HG03520 (cell line): ENCODE measurements at regions not wholly inside any gene's neighbourhood (a gene's known extent, or its start where the extent isn't known, plus 50 kb on each side); places are given as distances from the start of the nearest gene placed in this dataset.
A peak's percentile ranks its signal among the peaks of the same experiment; 100 is the strongest.
"Not testable (repeated sequence)": the region's sequence is repeated elsewhere in the genome, so short reads cannot be mapped to it uniquely, and the experiment has no call there.

Experiments
- ATAC-seq: cut with Tn5 transposase; IDR thresholded peaks from one replicate; pipeline ENCODE4 v1.9.1; 2021; ENCODE audit warnings: mild to moderate bottlenecking, moderate library complexity; ENCODE audit not compliant: unreplicated experiment

GRCh38 chr4:108465886-108466500, 154.4 kb upstream of the RPL34 start:
- no peak for ATAC-seq

- no peak for ATAC-seq
These were observed 161.7 kb upstream of the RPL34 start for GRCh38 chr4:108458681-108459080.

- ATAC-seq: no peak
These were observed 166.1 kb upstream of the RPL34 start for GRCh38 chr4:108454227-108454626.

DNA sequence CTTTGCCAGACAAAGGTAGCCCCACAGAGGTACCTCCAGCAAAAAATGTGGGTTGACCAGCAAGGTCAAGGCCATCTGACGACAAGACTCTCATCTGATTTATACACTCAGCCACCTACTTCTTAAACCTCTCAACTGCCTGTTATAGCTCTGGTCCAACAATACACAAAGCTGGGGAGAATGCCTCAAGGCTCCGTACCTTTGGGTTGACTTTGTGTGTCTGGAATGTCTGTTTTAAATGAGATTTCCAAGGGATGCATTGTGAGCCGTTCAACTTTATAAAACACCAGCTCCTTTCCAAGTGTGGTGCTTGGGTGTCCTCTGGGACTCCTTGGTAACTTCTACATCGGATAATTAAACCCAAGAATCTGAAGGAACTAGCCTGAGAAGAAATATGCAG, 167.0 kb upstream of the RPL34 start:
- no peak for ATAC-seq

DNA sequence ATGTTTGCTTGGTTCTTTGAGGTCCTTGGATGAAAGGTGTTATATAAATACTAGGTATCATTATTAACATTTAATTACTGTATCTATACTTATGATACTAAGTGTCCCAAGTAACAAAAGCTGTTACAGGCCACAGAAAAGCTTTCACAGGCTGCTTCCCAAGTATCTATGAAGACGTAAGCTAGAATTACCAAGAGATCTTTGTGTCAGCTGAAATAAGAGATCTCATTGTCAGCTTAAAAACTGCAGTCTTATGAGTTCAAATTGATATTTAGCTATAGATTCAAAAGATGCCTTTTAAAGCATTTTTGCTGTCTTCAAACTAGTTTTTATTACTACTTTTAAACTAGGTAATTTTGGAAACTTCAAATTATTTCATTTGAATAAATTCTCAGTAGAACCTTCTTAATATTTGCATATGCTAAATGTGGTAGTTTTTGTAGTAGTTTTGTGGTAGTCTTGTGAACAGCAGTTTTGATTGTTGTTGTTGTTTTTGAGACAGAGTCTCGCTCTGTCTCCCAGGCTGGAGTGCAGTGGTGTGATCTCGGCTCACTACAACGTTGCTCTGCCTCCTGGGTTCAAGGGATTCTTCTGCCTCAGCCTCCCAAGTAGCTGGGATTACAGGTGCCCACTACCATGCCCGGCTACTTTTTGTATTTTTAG, 170.0 kb upstream of the RPL34 start:
- ATAC-seq: peak; percentile 63

DNA sequence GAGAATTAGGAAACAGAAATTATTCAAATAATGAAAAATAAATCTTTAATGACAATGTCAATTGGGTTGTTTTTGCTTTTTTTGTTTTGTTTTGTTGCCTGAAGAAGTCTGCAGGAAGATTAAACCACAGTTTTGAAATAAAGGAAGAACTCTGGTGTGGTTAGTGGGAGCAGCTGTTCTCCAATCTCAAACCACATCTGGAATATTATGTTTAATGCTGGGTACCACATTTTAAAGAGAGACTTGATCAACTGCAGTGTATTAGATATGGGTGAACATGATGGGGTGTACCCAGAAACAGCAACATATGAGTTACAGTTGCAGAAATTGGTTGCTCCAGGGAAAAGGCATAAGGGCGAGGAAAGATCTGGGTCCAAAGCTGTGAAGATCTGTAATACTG, 171.2 kb upstream of the RPL34 start:
- no peak for ATAC-seq

DNA sequence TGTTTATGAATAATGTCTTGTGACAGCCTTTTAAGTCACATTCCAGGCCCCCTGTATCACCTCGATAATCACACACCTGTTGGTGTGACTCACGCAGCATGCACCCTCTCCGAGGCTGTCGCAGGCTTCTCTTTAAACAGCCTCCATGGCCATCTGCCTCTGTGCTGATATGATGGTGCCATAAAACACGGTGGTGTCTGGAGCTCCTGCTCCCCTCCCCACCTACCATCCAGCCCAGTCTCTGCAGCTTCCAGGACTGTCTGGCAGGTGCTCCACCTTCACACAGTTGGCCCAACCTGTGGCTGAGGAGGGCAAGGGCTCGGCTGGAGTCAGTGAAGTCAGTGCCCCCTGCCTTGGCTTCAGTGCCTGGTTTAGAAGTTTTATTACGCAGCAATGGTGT, 173.8 kb upstream of the RPL34 start:
- no peak for ATAC-seq

- no peak for ATAC-seq
These were observed 174.7 kb upstream of the RPL34 start for GRCh38 chr4:108445716-108446115.

DNA sequence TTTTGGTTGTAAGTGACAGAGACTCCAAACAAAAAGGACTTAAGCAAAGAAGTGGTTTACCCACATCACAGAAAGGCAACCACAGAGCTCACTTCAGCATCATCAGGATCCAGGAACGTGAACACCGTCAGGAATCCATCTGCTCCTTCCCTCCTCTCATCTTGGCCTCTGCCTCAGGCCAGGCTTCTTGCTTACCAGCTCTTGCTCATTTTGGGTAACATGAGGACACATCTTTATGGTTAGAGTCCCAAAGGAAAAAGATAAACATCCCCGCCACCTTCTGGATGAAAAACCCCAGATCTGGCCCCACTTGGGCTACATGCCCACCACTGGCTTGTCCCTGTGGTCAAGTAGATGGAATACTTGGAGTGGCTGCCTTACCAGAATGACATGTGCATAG, 176.8 kb upstream of the RPL34 start:
- no peak for ATAC-seq

DNA sequence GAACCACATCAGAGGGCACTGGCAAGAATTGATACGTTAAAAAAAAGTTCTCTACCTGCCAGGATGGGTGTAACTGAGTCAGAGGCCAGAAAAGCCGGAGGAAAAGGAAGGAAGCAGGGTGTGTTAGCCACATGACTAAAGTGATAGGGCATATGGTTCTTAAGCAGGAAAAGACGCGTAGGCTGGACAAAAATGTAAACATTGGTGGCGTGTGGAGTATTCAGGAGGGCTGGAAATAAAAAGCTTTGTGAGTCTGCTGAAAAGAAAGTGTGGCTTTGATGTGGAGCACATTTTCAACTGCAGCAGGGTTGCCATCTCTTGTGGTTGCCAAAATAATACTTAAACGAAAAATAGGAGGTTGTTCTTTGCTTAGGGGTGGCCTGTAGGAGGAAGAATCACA, 186.5 kb upstream of the RPL34 start:
- no peak for ATAC-seq

DNA sequence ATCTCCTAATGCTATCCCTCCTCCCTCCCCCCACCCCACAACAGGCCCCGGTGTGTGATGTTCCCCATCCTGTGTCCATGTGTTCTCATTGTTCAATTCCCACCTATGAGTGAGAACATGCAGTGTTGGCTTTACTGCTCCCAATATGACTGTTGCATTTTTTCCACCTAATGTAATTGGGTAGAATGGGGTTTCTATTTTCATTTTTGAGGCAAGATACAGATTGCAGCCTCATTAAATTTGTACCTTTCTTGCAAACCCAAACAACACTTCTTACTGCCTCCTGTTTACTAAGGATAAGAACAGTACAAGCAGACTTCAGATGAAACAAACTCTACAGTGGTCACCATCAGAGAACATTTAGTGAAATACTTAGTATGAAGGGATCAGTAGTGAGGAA, 187.0 kb upstream of the RPL34 start:
- ATAC-seq: not testable (repeated sequence)

DNA sequence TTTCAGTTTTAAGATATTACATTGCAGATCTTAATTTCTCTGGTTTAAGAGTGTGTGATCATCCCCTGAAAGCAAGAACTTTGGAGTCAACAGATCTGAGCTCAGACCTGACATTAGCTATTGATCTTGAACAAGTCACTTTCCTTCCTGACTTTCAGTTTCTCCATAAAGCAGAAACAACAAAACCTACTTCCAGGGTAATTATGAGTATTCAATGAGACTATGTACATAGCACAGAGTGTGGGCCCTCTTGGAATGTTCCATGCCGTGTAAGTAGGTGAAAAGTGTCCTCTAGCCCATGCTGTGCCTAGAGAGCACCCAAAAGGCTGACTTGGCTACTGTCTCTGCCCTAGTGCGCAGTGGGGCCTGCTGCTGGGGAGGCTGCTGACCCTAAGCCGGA, 188.0 kb upstream of the RPL34 start:
- no peak for ATAC-seq

DNA sequence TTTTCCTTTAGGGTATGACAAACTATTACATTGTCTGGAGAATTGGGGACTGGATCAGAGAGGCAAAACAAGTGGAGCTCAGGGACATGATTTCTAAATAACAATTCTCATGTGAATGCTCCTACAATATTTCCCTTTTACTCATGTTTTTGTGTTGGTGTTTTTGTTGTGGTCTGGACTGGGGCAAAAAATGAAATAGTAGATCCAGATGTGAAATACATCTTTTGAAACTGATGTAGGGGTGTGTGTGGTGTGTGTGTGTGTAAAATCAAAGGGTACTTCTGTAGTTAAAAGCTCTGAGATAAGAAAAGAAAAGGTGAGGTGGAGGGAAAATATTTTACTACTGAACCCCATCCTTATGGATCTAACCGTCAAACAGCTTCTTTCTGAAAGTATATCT, 188.4 kb upstream of the RPL34 start:
- no peak for ATAC-seq

DNA sequence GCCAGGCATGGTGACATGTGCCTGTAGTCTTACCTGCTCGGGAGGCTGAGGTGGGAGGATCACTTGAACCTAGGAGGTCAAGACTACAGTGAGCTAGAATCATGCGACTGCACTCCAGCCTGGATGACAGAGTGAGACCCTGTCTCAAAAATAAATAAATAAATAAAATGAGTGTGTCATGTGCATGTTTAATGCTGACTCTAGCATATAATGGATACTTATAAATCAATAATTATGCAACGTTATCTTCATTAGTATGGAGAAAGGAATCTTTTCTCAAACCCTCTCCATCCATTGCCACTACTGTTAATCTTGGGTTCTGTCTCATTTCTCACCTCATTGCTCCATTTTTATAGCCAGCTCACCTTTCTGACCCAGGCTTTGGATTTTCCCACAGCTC, 189.5 kb upstream of the RPL34 start:
- ATAC-seq: no peak

DNA sequence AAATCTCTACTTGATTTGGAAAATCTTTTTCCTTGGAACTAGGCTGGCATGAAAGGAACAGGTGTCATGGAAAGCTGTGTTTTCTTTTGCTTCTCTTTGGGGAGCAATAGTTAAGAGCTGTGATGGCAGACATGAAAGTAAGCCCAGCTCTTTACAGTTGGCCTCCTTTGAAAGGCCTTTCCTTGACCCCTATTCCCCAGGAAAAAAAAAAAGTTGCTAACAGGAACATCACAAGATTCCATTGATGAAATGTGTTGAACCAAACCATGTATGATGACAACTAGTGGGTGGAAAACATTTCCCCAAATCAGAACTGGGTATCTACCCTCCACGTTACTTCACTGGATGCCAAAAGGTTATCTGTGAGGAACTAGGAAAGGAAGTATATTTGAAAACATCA, 190.7 kb upstream of the RPL34 start:
- no peak for ATAC-seq

GRCh38 chr4:108428923-108429322, 191.5 kb upstream of the RPL34 start:
- ATAC-seq: no peak

DNA sequence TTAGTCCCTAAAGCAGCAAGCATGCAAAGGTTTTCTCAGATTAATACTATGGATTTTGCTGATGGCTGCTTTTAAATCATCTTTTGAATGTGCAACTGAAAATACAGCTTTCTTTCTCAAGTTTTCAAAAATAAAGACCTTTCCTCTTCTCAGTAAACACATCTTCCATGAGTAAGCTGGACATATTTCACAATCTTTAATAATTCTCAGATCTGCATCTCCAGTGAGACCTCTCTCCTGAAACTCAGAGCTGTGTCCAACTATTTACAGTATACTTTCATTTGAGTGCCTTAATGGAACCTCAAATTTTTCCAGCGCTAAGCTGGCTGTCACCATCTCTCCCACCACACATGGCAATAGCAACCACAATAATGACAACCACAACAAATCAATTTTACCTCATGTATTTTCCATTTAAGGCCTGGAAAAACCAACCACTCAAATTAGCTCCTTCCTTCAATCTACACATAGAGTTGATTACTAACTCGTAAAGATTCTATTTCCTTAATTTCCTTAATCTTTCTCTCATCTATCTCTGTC, 192.4 kb upstream of the RPL34 start:
- no peak for ATAC-seq

GRCh38 chr4:108426493-108426892, 193.9 kb upstream of the RPL34 start:
- ATAC-seq: no peak

GRCh38 chr4:108425988-108426387, 194.4 kb upstream of the RPL34 start:
- ATAC-seq: no peak

DNA sequence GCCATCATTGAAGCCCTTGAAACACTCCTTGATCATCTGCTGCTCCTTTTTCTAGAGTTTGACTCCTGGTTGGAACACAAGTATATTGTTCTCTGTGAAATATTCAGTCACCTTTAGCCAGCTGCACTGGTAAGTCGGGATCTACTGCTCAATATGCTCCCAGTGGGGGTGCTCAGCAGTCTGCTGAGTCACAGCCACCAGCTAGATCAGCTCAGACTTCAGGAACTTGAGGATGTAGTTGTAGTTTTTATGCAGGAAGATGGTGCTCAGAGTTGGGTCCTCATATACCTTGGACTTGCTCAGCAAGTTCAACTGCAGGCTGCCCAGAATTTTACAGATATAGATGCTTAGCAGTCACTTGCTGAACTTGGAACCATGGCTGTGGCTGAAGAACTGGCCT, 202.5 kb upstream of the RPL34 start:
- ATAC-seq: no peak

DNA sequence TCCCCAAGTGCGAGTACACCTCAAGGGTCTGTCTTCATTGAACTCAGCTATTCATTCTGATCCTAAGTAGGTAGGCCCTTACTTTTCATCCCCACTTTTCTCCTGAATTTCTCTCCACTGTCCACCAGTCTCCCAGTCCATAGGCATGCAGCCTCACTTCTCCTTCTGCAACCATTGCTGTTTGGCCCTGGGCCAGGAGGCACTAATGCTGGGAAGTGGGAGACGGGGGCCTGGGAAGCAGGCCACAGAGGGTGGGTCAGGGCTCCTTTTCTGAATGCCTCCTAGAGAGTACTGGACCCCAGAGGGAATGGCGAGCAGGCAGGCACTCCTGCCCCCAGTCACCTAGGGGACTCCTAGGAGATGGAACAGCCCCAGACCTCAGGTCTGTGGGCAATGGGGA, 203.5 kb upstream of the RPL34 start:
- no peak for ATAC-seq

- no peak for ATAC-seq
These were observed 205.0 kb upstream of the RPL34 start for GRCh38 chr4:108415389-108415788.

DNA sequence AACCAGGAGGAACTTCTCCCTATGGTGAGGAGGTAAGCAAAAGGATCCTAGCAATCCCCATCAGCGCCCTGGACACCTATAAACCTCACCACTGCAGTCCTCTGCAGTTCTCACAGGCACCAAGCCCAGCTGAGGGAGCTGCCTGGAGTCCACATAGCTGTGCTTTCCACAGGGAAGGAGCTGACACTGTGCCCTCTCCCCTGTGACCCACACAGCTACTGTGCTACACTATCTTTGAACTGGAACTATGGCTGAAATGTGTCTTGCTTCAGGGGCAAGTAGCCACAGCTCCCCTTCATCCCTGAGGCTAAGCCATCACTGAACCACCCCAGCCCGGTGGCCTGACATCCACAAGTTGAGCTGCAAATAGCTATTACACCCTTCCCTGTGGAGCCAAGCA, 208.5 kb upstream of the RPL34 start:
- ATAC-seq: no peak
